HG03558 (cell line): ENCODE measurements at regions not wholly inside any gene's neighbourhood (a gene's known extent, or its start where the extent isn't known, plus 50 kb on each side); places are given as distances from the start of the nearest gene placed in this dataset.
"Not testable (repeated sequence)": the region's sequence is repeated elsewhere in the genome, so short reads cannot be mapped to it uniquely, and the experiment has no call there.

Experiments
- ATAC-seq: cut with Tn5 transposase; IDR thresholded peaks from one replicate; pipeline ENCODE4 v1.9.1; 2021; ENCODE audit warnings: moderate number of reproducible peaks; ENCODE audit not compliant: unreplicated experiment; ENCODE audit errors: extremely low read depth

GRCh38 chr14:46596236-46596635 is 55.3 kb downstream of the RPL10L start:
- no peak for ATAC-seq

GRCh38 chr14:46582826-46583225 is 68.8 kb downstream of the RPL10L start:
- ATAC-seq: no peak

DNA sequence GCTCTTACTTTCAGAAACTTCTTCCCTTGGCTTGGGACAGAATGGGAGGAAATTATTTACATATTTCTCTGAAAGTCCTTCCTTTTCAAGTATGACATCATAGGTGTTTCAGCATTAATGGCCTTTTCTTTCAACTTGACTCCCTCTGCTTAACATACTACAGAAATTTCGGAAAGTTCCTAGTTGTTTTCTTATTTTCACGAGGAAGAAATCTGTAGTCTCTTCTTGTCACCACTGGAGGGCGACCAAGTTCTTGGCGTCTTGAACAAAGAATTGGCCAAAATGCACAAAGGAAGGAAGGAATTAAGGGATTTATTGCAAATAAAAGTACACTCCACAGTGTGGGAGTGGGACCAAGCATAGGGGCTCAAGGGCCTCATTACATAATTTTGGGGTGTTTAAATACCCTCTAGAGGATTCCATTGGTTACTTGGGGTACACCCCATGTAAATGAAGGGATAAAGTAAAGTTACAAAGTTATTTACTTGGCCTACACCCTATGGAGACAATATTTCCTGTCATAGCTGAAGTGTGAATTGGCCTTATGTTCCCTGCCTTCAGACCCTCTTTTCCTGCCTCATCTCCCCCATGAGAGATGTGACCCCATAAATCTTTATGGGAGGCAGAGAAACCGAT is 70.4 kb downstream of the RPL10L start:
- ATAC-seq: no peak

- no peak for ATAC-seq
These were observed 76.6 kb downstream of the RPL10L start for GRCh38 chr14:46574978-46575375.

DNA sequence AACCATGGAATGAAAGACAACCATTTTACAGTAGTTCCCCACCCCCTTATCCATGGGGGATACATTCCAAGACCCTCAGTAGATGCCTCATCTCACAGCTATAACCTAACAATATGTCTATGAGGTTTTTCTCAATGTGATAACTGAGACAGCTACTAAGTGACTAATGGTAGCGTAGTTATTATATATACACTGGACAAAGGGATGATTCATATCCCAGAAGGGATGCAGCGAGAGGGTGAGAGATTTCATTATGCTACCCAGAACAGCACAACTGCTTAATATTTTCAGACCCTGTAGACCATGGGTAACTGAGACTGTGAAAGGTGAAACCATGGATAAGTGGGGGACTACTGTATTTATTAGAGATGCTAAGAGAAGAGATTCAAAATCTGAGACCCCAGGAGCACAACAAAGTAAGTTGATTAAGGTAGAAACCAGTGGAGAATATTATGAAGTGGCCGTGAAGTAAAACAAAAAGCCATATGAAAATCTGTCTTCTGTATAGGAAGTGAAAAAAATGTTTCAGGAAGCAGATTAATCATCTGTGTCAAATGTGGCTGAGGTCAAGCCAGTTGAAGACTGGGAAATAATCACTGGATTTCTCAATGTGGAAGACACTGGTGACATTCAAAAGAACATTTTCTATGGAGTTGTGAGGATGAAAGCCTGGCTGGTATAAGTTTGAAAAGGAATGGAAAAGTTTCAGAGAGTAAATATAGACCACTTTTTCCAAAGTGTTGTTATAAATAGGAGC is 77.2 kb downstream of the RPL10L start:
- ATAC-seq: no peak

DNA sequence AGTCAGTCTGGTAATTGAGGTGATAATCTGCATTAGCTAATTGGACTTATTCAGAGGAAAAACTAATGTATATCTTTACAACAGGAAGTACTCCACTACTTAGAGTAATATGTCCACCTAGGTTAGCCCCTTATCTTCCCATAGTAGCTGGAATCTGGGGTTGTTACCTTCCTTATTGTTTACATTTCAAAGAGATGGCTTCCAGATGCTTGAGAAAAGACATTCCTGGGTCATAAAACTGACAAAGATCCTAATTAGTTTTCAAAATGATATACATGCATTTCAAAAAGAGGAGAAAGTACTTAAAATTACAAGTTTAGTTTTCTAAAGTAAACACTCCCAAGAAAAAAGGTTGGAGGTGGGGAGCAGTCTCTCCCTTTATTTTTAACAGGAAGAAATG is 78.1 kb downstream of the RPL10L start:
- no peak for ATAC-seq

DNA sequence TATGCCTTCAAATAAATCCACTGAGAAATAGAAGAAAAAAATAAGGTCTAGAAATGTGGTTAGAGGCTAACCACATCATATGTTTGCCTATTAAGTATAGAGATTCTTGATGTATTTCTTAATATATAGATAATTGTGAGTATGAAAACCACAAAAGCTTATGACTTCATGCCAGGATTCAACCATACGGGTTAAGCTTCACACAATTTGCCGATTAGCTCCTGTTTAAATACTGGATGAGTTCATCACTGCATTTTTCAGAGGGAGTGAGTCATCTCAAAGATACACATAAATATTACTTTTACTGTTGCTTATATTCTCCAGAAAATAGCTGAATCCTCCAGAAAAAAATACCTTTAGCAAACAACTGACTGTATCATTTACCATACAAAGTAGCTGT is 79.6 kb downstream of the RPL10L start:
- ATAC-seq: no peak

DNA sequence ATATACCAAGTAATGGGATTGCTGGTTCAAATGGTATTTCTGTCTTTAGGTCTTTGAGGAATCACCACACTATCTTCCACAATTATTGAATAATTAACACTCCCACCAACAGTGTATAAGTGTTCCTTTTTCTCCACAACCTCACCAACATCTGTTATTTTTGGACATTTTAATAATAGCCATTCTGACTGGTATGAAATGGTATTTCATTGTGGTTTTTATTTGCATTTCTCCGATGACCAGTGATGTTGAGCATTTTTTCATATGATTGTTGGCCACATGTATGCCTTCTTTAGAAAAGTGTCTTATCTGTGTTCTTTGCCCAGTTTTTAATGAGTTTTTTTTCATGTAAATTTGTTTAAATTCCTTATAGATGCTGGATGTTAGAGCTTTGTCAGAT is 83.4 kb downstream of the RPL10L start:
- not testable (repeated sequence) for ATAC-seq

DNA sequence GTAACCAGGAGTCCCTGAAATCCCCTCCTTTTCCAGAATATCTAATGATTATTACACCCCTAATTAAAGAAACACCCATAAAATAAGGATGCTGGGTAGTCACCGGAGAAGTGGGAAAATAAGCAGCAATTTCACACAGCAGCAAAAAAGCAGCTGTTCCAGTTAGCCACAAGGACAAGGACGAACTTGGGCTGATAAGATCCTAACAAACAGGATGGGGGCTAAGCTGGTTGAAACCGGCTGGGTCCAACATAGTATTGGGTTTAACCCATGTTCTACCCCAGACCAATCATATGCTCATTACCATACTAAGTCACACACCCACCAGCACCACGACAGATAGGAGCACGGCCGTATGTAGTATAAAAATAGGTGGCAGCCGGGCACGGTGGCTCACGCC is 100.7 kb downstream of the RPL10L start:
- no peak for ATAC-seq

GRCh38 chr14:46540986-46541385 is 110.6 kb downstream of the RPL10L start:
- ATAC-seq: no peak

DNA sequence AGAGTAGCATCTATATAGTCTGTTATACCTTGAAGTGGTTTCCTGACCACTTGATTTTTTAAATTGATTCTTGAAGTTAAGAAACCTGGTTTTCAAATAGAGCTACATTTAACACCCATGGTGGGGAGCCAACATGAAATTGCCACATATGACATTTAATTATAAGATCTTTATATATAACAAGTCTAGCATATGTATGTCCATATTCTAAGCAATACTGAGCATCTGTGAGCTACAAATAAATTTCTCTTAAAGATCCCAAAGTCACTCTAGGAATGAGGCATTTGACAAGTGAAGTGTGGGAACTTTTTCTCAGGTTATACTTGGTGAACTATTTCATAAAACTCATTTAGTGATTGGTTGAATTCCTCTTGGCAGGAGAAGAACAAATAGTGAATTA is 132.5 kb downstream of the RPL10L start:
- no peak for ATAC-seq

GRCh38 chr14:46508752-46509151 is 142.8 kb downstream of the RPL10L start:
- not testable (repeated sequence) for ATAC-seq

DNA sequence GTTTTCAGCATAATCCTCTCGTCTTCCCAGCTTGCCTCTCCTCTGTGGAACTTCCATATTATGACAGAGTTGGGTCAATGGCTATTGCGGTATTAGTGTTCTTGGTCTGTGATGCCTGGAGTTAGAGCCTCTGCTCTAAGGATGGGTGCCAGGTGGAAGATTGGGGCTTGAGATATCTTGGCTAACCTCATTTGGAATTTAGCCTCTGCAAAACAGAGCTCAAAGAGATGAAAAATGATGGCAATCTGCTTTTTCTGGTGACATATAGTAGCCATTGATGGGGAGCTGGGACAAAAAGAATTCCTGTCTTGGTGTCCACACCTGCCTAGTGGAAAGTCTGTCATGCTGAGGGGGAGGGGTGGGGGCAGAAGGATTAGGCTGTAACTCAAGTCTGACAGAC is 152.1 kb downstream of the RPL10L start:
- no peak for ATAC-seq

DNA sequence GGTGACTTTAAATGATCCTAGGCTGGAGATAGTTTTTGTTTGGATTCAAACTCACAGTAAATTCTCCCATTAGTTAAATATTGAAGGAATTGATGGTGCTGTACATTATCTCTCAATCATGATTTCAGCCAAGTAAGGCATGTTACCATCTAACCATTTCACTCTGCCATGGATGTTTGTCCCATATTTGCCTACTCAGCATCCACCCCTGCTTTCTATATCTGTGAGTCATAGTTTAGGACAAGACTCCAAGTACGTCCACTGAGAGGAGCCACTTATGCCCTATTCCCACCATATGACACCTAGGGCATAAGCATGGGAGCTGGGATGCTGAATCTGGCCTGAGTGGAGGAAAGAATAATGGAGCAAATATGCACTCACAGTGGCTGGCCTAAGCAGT is 155.2 kb downstream of the RPL10L start:
- ATAC-seq: no peak

GRCh38 chr14:46490238-46490685 is 161.3 kb downstream of the RPL10L start:
- ATAC-seq: peak; percentile 87

DNA sequence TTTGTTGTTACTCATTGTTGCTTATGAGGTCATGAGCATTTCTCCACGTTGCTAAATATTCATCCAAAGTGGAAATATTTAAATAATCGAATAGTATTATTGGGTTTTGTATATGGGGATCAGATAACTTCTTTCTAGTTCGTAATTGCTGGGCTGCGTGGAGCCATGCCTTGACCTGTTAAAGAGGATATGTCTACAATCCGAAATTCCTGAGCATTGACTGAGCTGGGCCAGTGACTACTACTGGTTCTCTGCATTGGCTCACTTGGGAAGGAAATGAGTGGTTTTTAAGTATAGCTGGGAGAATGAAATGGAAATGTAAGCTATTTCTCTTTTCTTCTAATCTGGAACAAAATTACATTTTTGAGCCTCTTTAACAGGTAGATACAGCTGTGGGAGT is 163.2 kb downstream of the RPL10L start:
- no peak for ATAC-seq

DNA sequence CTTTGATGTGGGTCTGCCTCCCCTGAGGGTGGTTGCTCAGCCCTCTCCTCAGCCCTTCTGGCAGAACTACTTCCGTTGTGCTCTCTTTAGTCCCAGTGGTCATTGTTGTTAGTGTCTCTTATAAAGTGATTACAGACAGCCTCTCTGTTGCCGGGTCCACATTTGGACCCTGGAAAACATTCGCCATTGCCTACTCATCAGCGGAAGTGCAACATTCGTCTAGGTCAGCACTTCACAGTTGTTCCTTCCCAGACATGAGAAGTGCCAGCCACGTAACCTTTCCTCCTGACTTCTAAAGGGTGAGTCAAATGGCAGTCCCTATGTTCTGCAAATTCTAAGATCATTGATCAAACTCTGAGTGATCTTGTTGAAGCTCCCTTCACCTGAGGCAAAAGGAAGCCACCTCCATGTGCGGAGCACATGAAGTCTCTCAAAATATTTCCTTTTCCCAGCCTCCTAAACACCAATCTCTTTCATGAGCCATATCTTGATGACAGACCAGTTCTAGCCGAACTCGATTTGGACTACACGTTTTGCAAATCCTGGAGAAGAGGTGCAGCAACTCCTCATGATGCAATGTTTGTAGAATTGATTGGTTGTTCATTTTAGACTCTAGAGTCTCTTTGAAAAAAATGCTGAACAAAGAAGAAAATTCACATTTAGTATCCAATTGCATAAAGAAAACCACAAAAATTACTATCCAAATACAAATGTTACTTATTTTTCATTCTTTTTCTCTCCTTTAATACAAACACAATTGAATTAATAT is 163.8 kb downstream of the RPL10L start:
- no peak for ATAC-seq

DNA sequence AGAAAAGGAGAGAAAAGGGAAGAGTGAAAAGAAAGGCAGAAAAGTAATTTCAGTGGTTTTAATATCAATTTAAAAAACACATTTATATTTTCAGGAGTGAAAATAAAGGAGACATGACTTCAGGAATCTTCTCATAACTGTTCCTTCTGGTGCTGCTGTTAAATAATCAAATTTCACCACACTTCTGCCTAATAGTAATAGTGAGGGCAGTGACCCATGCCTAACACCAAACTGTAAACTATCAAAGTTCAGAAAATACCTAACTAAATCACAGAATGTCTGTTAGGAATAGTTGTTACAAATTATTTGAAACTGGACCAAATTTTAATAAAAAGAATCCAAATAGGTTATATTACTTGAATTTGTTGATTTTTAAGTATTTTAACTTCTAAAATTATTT is 169.4 kb downstream of the RPL10L start:
- no peak for ATAC-seq

DNA sequence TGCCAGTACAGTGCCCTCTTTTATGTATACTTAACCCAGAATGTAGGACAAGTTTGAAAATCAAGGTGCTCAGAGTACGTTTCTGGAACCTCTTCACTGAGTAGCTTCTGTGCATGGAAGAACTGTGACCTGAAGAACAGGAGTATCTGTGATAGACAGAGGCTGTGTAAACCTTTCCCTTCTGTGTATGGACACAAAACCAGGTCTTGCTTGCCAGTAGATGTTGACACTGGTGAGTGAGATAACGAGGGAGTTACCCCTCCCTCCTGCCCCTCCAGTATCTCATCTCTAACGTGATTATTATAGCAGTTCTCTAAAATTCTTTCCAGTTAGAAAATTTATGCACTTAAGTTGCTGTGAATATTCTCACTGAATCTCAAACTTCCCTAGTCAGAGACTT is 170.8 kb downstream of the RPL10L start:
- no peak for ATAC-seq

- ATAC-seq: no peak
These were observed 179.3 kb downstream of the RPL10L start for GRCh38 chr14:46472261-46472660.

- ATAC-seq: no peak
These were observed 187.2 kb downstream of the RPL10L start for GRCh38 chr14:46464341-46464740.
